K562 (cell line): ENCODE measurements at regions not wholly inside any gene's neighbourhood (a gene's known extent, or its start where the extent isn't known, plus 50 kb on each side); places are given as distances from the start of the nearest gene placed in this dataset.

Source experiments
- ATAC-seq: fragments of 200-7000 bp; cut with Tn5 transposase; 3 replicates; pipeline ENCODE4 v1.9.1; 2020; ENCODE audit warnings: moderate library complexity
- BruUV-seq: library from RNA; stranded (reverse); fragments of 400-500 nt; replicated peaks from 2 replicates; lab custom pipeline; 2021; lab: Mats Ljungman, UMichigan
- CTCF ChIA-PET: fragments of 300-600 bp; formaldehyde crosslinking; extraction: SDS; loops from one replicate; lab custom pipeline; 2021; ENCODE audit warnings: low intra/inter-chr PET ratio; lab: Yijun Ruan, JAX
- POLR2A ChIA-PET: fragments of 300-600, 350-650 bp; sonication (Branson Sonifier 250); formaldehyde crosslinking; extraction: SDS; loops from one replicate; lab custom pipeline; 2021; ENCODE audit warnings: antibody characterized with exemption, inconsistent platforms; lab: Yijun Ruan, JAX
- DNase-seq, 4 experiments: peaks; one replicate each; pipeline versions ENCODE4 v3.0.0 to v3.0.0-alpha.2; 2011 to 2018; ENCODE audit warnings: low spot score in 3 of 4, mixed read lengths in 3 of 4; ENCODE audit errors: extremely low read depth in 1 of 4
- FAIRE-seq: peaks from 2 replicates; lab custom pipeline; 2011; peaks lifted over from hg19 to GRCh38; lab: Jason Lieb, UNC
- H2AFZ ChIP-seq: 2 replicates; pipeline ENCODE4 v1.6.0; 2011; ENCODE audit warnings: low read depth, low read length, control low read depth, inconsistent platforms
- H3K27ac ChIP-seq: fragments of 200-600 bp; 3 replicates; pipeline ENCODE4 v1.8.0; 2011; ENCODE audit warnings: low read depth, mild to moderate bottlenecking, control low read depth, inconsistent platforms, low read length, moderate library complexity, mixed read lengths; ENCODE audit errors: extremely low read depth
- H3K27me3 ChIP-seq, 2 experiments: fragments of 300-600 bp in 1 of 2; 2 replicates in 1 of 2; 3 replicates in 1 of 2; pipeline versions ENCODE4 v1.6.0 to v1.8.0; 2011; ENCODE audit warnings: inconsistent platforms in 2 of 2, low read length in 2 of 2, mild to moderate bottlenecking in 1 of 2, mixed read lengths in 1 of 2, moderate library complexity in 1 of 2; ENCODE audit not compliant: control insufficient read depth in 2 of 2, insufficient read depth in 2 of 2
- H3K36me3 ChIP-seq: fragments of 300-600 bp; 3 replicates; pipeline ENCODE4 v1.8.0; 2011; ENCODE audit warnings: mild to moderate bottlenecking, low read length, inconsistent platforms; ENCODE audit not compliant: control insufficient read depth, insufficient read depth
- H3K4me1 ChIP-seq, 2 experiments: fragments of 200-600 bp in 1 of 2; replicated peaks in 1 of 2; 2 replicates in 1 of 2; 3 replicates in 1 of 2; pipeline versions ENCODE4 v1.5.1 to v1.8.0; 2011; ENCODE audit warnings: inconsistent platforms in 2 of 2, low read length in 2 of 2, mild to moderate bottlenecking in 1 of 2, mixed read lengths in 1 of 2, moderate library complexity in 1 of 2; ENCODE audit not compliant: control insufficient read depth in 2 of 2, insufficient read depth in 2 of 2
- H3K4me2 ChIP-seq: 2 replicates; pipeline ENCODE4 v1.6.1; 2011; ENCODE audit warnings: low read length, control low read depth, inconsistent platforms, mixed read lengths; ENCODE audit not compliant: insufficient read depth
- H3K4me3 ChIP-seq: fragments of 200-600 bp; sonication (generic), shearing (Covaris generic); 2 replicates; pipeline ENCODE4 v1.5.1; 2016; ENCODE audit warnings: control low read depth, inconsistent platforms
- H3K79me2 ChIP-seq: fragments of 200-600 bp; 3 replicates; pipeline ENCODE4 v1.8.0; 2011; ENCODE audit warnings: low read length, inconsistent platforms; ENCODE audit not compliant: control insufficient read depth, insufficient read depth
- H3K9ac ChIP-seq, 2 experiments: 2 replicates each; pipeline versions ENCODE4 v1.6.0 to v1.6.1; 2011; ENCODE audit warnings: low read depth in 2 of 2, low read length in 2 of 2, control low read depth in 1 of 2, inconsistent platforms in 1 of 2, mild to moderate bottlenecking in 1 of 2, mixed read lengths in 1 of 2; ENCODE audit not compliant: insufficient read depth in 1 of 2
- H3K9me1 ChIP-seq: one replicate; pipeline ENCODE4 v1.6.0; 2011; ENCODE audit warnings: inconsistent platforms, mild to moderate bottlenecking, low read length, moderate library complexity; ENCODE audit not compliant: control insufficient read depth, insufficient read depth
- H3K9me3 ChIP-seq: replicated peaks from 2 replicates; pipeline ENCODE4 v1.5.1; 2011; ENCODE audit warnings: low read depth, low read length, inconsistent platforms; ENCODE audit not compliant: control insufficient read depth, insufficient read depth
- H4K20me1 ChIP-seq: replicated peaks from 2 replicates; pipeline ENCODE4 v1.6.1; 2011; ENCODE audit warnings: low read length, inconsistent platforms, mixed read lengths; ENCODE audit not compliant: control insufficient read depth, insufficient read depth
- BCOR ChIP-seq: fragments of 450-650 bp; IDR thresholded peaks from 2 replicates; pipeline ENCODE4 v1.6.1; 2016
- BDP1 ChIP-seq: IDR thresholded peaks from 3 replicates; pipeline ENCODE4 v1.6.1; 2011; ENCODE audit not compliant: insufficient read length, insufficient read depth
- BRCA1 ChIP-seq, 2 experiments: fragments of 450-650 bp in 1 of 2; sonication (generic) in 1 of 2; formaldehyde crosslinking in 1 of 2; IDR thresholded peaks; 2 replicates each; pipeline versions ENCODE4 v1.5.0 to v1.6.1; 2017 to 2020; ENCODE audit warnings: mild to moderate bottlenecking in 1 of 2, missing genetic modification reagents in 1 of 2
- DDX20 ChIP-seq: fragments of 450-650 bp; IDR thresholded peaks from 2 replicates; pipeline ENCODE4 v1.6.1; 2016; ENCODE audit warnings: missing genetic modification characterization, low read depth, mild to moderate bottlenecking, missing compliant biosample characterization, moderate library complexity
- ELK1 ChIP-seq: sonication (generic); formaldehyde crosslinking; IDR thresholded peaks from 2 replicates; pipeline ENCODE4 v1.8.1; 2022; ENCODE audit warnings: missing genetic modification reagents
- FOSL1 ChIP-seq: fragments of 200-800 bp; sonication (Bioruptor generic); conservative IDR thresholded peaks from 2 replicates; pipeline ENCODE4 v1.6.1; 2016; ENCODE audit warnings: missing genetic modification characterization, missing compliant biosample characterization
- MCM7 ChIP-seq, 2 experiments: fragments of 450-650 bp; IDR thresholded peaks; 2 replicates each; pipeline ENCODE4 v1.6.1; 2016 to 2018
- MIER1 ChIP-seq: fragments of 450-650 bp; IDR thresholded peaks from 2 replicates; pipeline ENCODE4 v1.6.1; 2016; ENCODE audit warnings: antibody characterized with exemption, mild to moderate bottlenecking, low read depth
- MTF1 ChIP-seq: fragments of 250-450 bp; sonication (Bioruptor Pico); IDR thresholded peaks from 2 replicates; pipeline ENCODE4 v1.9.0; 2021; ENCODE audit warnings: moderate library complexity, mild to moderate bottlenecking, inconsistent platforms, borderline replicate concordance
- STAG1 ChIP-seq: sonication (generic); formaldehyde crosslinking; IDR thresholded peaks from 2 replicates; pipeline ENCODE4 v1.5.0; 2020; ENCODE audit warnings: missing genetic modification reagents, borderline replicate concordance
- ZC3H11A ChIP-seq: IDR thresholded peaks from 2 replicates; pipeline ENCODE4 v1.6.1; 2012; ENCODE audit warnings: low read depth, low read length, improper control_type of control experiment
- ZFPM2 ChIP-seq: fragments of 250-450 bp; sonication (Bioruptor Pico); IDR thresholded peaks from 2 replicates; pipeline ENCODE4 v1.5.1; 2022; ENCODE audit warnings: mild to moderate bottlenecking
- WGBS: fragments of 100-300 bp; shearing (Covaris generic); methylation state at CpG from one replicate; pipeline ENCODE4 v1.1.6; 2016; ENCODE audit warnings: low coverage, mixed read lengths; ENCODE audit not compliant: insufficient coverage; ENCODE audit errors: missing lambda C conversion rate; 5-methylcytosine and 5-hydroxymethylcytosine counted together
- in situ Hi-C: fragments of 300-500 bp; cut with MboI; formaldehyde crosslinking; loops from 4 replicates; pipeline ENCODE4 v1.15.0; 2018; ENCODE audit warnings: inconsistent platforms, mixed read lengths
- intact Hi-C: fragments of 100-400 bp; cut with micrococcal nuclease; formaldehyde crosslinking; loops from 2 replicates; pipeline ENCODE4 v1.14.2; 2022
- TF ChIP-seq, protein P1 (sequence below): fragments of 250-450 bp; sonication (Bioruptor Pico); IDR thresholded peaks from 2 replicates; pipeline ENCODE4 v1.5.1; 2021; ENCODE audit warnings: mild to moderate bottlenecking
- TF ChIP-seq, protein P2 (sequence below): fragments of 250-450 bp; sonication (Bioruptor Pico); IDR thresholded peaks from 2 replicates; pipeline ENCODE4 v1.5.0; 2021

DNA sequence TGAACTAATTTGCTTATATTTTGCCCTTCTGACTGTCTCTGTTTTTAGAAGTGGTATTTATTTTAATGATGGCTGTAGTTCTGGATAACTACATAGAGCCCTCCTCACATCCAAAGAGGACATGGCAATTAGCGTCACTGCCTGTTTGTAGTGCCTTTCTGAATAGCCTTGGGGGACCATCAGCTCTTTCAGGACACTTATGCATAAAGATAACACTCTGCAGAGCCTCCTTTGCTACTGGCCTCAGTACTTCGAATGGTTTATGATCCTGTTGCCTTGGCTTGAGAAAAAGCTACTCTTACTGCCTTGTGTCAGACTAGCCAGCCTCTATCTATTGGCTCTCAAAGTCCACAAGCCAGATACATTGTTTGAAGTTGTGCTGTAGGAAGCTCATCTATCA, 105.4 kb upstream of the SPRED1 start:
- no peaks in the 10 kb centered on the region for H3K4me1 ChIP-seq
- H3K9me3 ChIP-seq, result no peaks in the 10 kb centered on the region
- in situ Hi-C loops, result no loop called here
- H3K9me1 ChIP-seq, result no peaks in the 10 kb centered on the region
- FAIRE-seq (no peak), ATAC-seq (no peak), DNase-seq (no peak)
- 0% methylated on average over 2 of the region's 2 CpGs for WGBS
- CTCF ChIA-PET, result no interaction called here
- no TSS peak for BruUV-seq
- no peaks in the 10 kb centered on the region for H4K20me1 ChIP-seq
- no peaks in the 10 kb centered on the region for H3K27me3 ChIP-seq
- no peaks in the 10 kb centered on the region for H3K36me3 ChIP-seq
- H3K79me2 ChIP-seq, result no peaks in the 10 kb centered on the region
- no peak overlapping the region for H3K27ac ChIP-seq
- H3K9ac ChIP-seq, result no peak overlapping the region
- POLR2A ChIA-PET, result no interaction called here
- intact Hi-C loops, result no loop called here
- H3K4me3 ChIP-seq, result no peak overlapping the region
- H3K4me2 ChIP-seq, result no peak overlapping the region
- TF ChIP-seq ELK1 (CRISPR knock-in tag) (no peak), MTF1 (CRISPR knock-in tag) (no peak), BCOR (no peak), DDX20 (tag) (no peak), MCM7 (IDR thresholded peaks at IDR 0.05) (no peak), ZC3H11A (no peak), ZFPM2 (CRISPR knock-in tag) (no peak), BDP1 (no peak), MIER1 (no peak), STAG1 (no peak), BRCA1 (IDR thresholded peaks at IDR 0.05) (no peak), BRCA1 (CRISPR knock-in tag; IDR thresholded peaks at IDR 0.05) (no peak), FOSL1 (tag) (no peak)
- TF ChIP-seq, protein P1, sequence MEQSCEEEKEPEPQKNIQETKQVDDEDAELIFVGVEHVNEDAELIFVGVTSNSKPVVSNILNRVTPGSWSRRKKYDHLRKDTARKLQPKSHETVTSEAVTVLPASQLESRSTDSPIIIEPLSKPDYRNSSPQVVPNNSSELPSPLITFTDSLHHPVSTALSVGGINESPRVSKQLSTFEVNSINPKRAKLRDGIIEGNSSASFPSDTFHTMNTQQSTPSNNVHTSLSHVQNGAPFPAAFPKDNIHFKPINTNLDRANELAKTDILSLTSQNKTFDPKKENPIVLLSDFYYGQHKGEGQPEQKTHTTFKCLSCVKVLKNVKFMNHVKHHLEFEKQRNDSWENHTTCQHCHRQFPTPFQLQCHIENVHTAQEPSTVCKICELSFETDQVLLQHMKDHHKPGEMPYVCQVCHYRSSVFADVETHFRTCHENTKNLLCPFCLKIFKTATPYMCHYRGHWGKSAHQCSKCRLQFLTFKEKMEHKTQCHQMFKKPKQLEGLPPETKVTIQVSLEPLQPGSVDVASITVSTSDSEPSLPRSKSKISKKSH (CRISPR knock-in tag), result no peak
- TF ChIP-seq, protein P2, sequence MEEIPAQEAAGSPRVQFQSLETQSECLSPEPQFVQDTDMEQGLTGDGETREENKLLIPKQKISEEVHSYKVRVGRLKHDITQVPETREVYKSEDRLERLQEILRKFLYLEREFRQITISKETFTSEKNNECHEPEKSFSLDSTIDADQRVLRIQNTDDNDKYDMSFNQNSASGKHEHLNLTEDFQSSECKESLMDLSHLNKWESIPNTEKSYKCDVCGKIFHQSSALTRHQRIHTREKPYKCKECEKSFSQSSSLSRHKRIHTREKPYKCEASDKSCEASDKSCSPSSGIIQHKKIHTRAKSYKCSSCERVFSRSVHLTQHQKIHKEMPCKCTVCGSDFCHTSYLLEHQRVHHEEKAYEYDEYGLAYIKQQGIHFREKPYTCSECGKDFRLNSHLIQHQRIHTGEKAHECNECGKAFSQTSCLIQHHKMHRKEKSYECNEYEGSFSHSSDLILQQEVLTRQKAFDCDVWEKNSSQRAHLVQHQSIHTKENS, result no peak
- TF ChIP-seq, all 486 proteins: peak for 0
- no peak overlapping the region for H2AFZ ChIP-seq
